ENCODE measurements at regions not wholly inside any gene's neighbourhood (a gene's known extent, or its start where the extent isn't known, plus 50 kb on each side); places are given as distances from the start of the nearest gene placed in this dataset.

GRCh38 chr1:232428036-232428645 is 201.8 kb downstream of the SIPA1L2 start:
- Histone ChIP-seq H3K27me3 (no peaks in the 10 kb centered on the region), H3K4me3 (ENCODE audit: low read depth in 1 of 2, low read length in 1 of 2) (no peak overlapping the region), H3K4me1 (ENCODE audit: control insufficient read depth in 1 of 2, insufficient read depth in 1 of 2, low read depth in 1 of 2, low read length in 1 of 2) (peaks cover 0 to 2% of the 10 kb centered on the region in 2 experiments), H3K36me3 (peaks cover 62% of the 10 kb centered on the region), H3K27ac (no peak overlapping the region), H3K9me3 (no peaks in the 10 kb centered on the region)
- TF ChIP-seq, protein P1, sequence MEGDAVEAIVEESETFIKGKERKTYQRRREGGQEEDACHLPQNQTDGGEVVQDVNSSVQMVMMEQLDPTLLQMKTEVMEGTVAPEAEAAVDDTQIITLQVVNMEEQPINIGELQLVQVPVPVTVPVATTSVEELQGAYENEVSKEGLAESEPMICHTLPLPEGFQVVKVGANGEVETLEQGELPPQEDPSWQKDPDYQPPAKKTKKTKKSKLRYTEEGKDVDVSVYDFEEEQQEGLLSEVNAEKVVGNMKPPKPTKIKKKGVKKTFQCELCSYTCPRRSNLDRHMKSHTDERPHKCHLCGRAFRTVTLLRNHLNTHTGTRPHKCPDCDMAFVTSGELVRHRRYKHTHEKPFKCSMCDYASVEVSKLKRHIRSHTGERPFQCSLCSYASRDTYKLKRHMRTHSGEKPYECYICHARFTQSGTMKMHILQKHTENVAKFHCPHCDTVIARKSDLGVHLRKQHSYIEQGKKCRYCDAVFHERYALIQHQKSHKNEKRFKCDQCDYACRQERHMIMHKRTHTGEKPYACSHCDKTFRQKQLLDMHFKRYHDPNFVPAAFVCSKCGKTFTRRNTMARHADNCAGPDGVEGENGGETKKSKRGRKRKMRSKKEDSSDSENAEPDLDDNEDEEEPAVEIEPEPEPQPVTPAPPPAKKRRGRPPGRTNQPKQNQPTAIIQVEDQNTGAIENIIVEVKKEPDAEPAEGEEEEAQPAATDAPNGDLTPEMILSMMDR (IDR thresholded peaks at IDR 0.05): no peak

DNA sequence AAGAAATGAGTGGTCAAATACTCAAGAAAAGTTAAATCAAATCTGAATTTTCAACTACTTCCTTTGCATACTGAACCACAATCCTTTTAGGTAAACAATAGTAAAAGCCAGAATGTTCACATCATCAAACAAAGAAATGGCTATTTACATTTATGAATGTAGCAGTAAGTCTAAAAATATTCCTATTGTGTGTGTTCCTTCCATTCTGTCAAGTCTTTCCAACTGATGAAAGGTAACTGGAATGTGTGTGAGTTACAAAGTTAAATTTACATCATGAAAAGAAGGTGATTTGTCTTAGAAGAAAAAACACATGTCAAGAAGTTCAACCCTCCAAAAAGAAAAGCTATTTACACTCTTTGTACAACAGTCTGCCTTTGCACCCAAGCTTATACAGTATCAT is 203.1 kb downstream of the SIPA1L2 start:
- Histone ChIP-seq H3K27ac (no peak overlapping the region), H3K4me1 (ENCODE audit: control insufficient read depth in 1 of 2, insufficient read depth in 1 of 2, low read depth in 1 of 2, low read length in 1 of 2) (peaks cover 0 to 2% of the 10 kb centered on the region in 2 experiments), H3K27me3 (no peaks in the 10 kb centered on the region), H3K4me3 (ENCODE audit: low read depth in 1 of 2, low read length in 1 of 2) (no peak overlapping the region), H3K9me3 (no peaks in the 10 kb centered on the region), H3K36me3 (peaks cover 63% of the 10 kb centered on the region)
- TF ChIP-seq, protein P1 (IDR thresholded peaks at IDR 0.05): no peak

DNA sequence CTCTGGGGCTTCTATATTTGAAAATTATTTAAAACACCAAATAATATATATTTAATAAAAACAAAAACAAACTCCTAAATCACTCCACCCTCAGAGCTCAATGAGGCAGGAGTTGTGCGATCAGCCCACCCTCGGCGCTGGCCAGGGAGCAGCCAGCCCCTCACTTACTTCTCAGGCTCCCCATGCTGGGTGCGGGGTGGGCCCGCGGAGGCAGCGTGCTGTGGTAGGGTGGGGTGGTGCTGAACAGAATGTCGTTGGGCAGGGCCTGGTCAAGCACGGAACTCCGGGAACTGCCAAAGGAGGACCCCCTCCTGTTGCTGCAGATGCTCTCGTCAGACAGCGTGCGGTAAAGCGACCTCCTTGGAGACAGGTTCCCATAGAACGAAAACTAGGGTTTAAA is 204.5 kb downstream of the SIPA1L2 start:
- H3K9me3 ChIP-seq: no peaks in the 10 kb centered on the region
- peaks cover 0 to 2% of the 10 kb centered on the region in 2 experiments for H3K4me1 ChIP-seq (ENCODE audit: control insufficient read depth in 1 of 2, insufficient read depth in 1 of 2, low read depth in 1 of 2, low read length in 1 of 2)
- H3K4me3 ChIP-seq (ENCODE audit: low read depth in 1 of 2, low read length in 1 of 2): no peak overlapping the region
- H3K27me3 ChIP-seq: no peaks in the 10 kb centered on the region
- TF ChIP-seq, protein P1 (IDR thresholded peaks at IDR 0.05): no peak
- H3K36me3 ChIP-seq: peaks cover 63% of the 10 kb centered on the region
- no peak overlapping the region for H3K27ac ChIP-seq

- Histone ChIP-seq H3K27ac (no peak overlapping the region), H3K4me1 (ENCODE audit: control insufficient read depth in 1 of 2, insufficient read depth in 1 of 2, low read depth in 1 of 2, low read length in 1 of 2) (peaks cover 0 to 2% of the 10 kb centered on the region in 2 experiments), H3K9me3 (no peaks in the 10 kb centered on the region), H3K27me3 (no peaks in the 10 kb centered on the region), H3K36me3 (peaks cover 75% of the 10 kb centered on the region), H3K4me3 (ENCODE audit: low read depth in 1 of 2, low read length in 1 of 2) (no peak overlapping the region)
- TF ChIP-seq, protein P1 (IDR thresholded peaks at IDR 0.05): no peak
Observed at GRCh38 chr1:232423591-232423990, 206.3 kb downstream of the SIPA1L2 start.

- no peak overlapping the region for H3K4me3 ChIP-seq (ENCODE audit: low read depth in 1 of 2, low read length in 1 of 2)
- TF ChIP-seq, protein P1 (IDR thresholded peaks at IDR 0.05): no peak
- no peak overlapping the region for H3K27ac ChIP-seq
- H3K9me3 ChIP-seq: no peaks in the 10 kb centered on the region
- peaks cover 79% of the 10 kb centered on the region for H3K36me3 ChIP-seq
- H3K27me3 ChIP-seq: no peaks in the 10 kb centered on the region
- H3K4me1 ChIP-seq (ENCODE audit: control insufficient read depth in 1 of 2, insufficient read depth in 1 of 2, low read depth in 1 of 2, low read length in 1 of 2): peaks cover 0 to 2% of the 10 kb centered on the region in 2 experiments
Observed at GRCh38 chr1:232422898-232423297, 207.0 kb downstream of the SIPA1L2 start.
